CD14-positive monocyte (primary cell): ENCODE measurements at regions not wholly inside any gene's neighbourhood (a gene's known extent, or its start where the extent isn't known, plus 50 kb on each side); places are given as distances from the start of the nearest gene placed in this dataset.

ENCODE experiments used
- DNase-seq, 3 donors: peaks; one replicate each; pipeline ENCODE4 v3.0.0-alpha.2; 2011 to 2022
- H2AFZ ChIP-seq: 2 replicates; pipeline ENCODE4 v1.6.0; 2012; ENCODE audit warnings: mild to moderate bottlenecking, low read depth, low read length, inconsistent platforms; ENCODE audit not compliant: insufficient read depth, poor library complexity, severe bottlenecking
- H3K27ac ChIP-seq, 2 donors: 1 replicate in 1 of 2; 2 replicates in 1 of 2; pipeline ENCODE4 v1.5.1; 2012 to 2013; ENCODE audit warnings: low read length in 2 of 2, control low read depth in 1 of 2, inconsistent platforms in 1 of 2, low read depth in 1 of 2, mild to moderate bottlenecking in 1 of 2
- H3K27me3 ChIP-seq, 2 donors: one replicate each; pipeline versions ENCODE4 v1.6.0 to v1.6.1; 2011 to 2013; ENCODE audit warnings: low read length in 2 of 2; ENCODE audit not compliant: control insufficient read depth in 2 of 2, insufficient read depth in 2 of 2
- H3K36me3 ChIP-seq, 2 donors: replicated peaks in 1 of 2; 1 replicate in 1 of 2; 2 replicates in 1 of 2; pipeline versions ENCODE4 v1.5.1 to v1.6.1; 2012 to 2013; ENCODE audit warnings: low read length in 2 of 2, control low read depth in 1 of 2, inconsistent platforms in 1 of 2, mild to moderate bottlenecking in 1 of 2; ENCODE audit not compliant: insufficient read depth in 2 of 2, control insufficient read depth in 1 of 2
- H3K4me1 ChIP-seq, 2 donors: 1 replicate in 1 of 2; 2 replicates in 1 of 2; pipeline versions ENCODE4 v1.5.1 to v1.6.1; 2012 to 2013; ENCODE audit warnings: low read length in 2 of 2, control low read depth in 1 of 2, inconsistent platforms in 1 of 2, mild to moderate bottlenecking in 1 of 2, moderate library complexity in 1 of 2; ENCODE audit not compliant: insufficient read depth in 2 of 2, control insufficient read depth in 1 of 2
- H3K4me2 ChIP-seq: replicated peaks from 2 replicates; pipeline ENCODE3; 2012; ENCODE audit warnings: low read length, moderate library complexity, mild to moderate bottlenecking; ENCODE audit not compliant: poor library complexity, severe bottlenecking; ENCODE audit errors: extremely low read depth
- H3K4me3 ChIP-seq, 3 experiments: fragments of 200-600 bp in 1 of 3; sonication (generic) in 1 of 3; replicated peaks in 1 of 3; 1 replicate in 2 of 3; 2 replicates in 1 of 3; pipeline ENCODE4 v1.5.1; 2011 to 2013; ENCODE audit warnings: low read length in 3 of 3, mild to moderate bottlenecking in 3 of 3, control low read depth in 2 of 3, low read depth in 2 of 3, inconsistent platforms in 1 of 3, moderate library complexity in 1 of 3
- H3K79me2 ChIP-seq: 2 replicates; pipeline ENCODE4 v1.6.0; 2012; ENCODE audit warnings: mild to moderate bottlenecking, control low read depth, inconsistent platforms, low read length, moderate library complexity; ENCODE audit not compliant: insufficient read depth
- H3K9ac ChIP-seq: 2 replicates; pipeline ENCODE4 v1.6.0; 2017; ENCODE audit warnings: low read length, mild to moderate bottlenecking; ENCODE audit not compliant: insufficient read depth, poor library complexity, severe bottlenecking
- H3K9me3 ChIP-seq, 2 donors: replicated peaks in 1 of 2; 1 replicate in 1 of 2; 2 replicates in 1 of 2; pipeline versions ENCODE4 v1.5.1 to v1.6.1; 2012 to 2013; ENCODE audit warnings: low read length in 2 of 2, control low read depth in 1 of 2; ENCODE audit not compliant: control insufficient read depth in 1 of 2, insufficient read depth in 1 of 2
- H4K20me1 ChIP-seq: 2 replicates; pipeline ENCODE4 v1.6.0; 2012; ENCODE audit warnings: mild to moderate bottlenecking, low read length, control low read depth, moderate library complexity; ENCODE audit not compliant: insufficient read depth
- H3K27ac Mint-ChIP-seq, 7 donors: one replicate each; pipeline ENCODE4 v1.8.0; 2020; ENCODE audit warnings: mild to moderate bottlenecking in 7 of 7, mixed read lengths in 7 of 7, moderate library complexity in 6 of 7, inconsistent platforms in 2 of 7
- H3K27me3 Mint-ChIP-seq, 3 donors: one replicate each; pipeline ENCODE4 v1.8.0; 2021 to 2022; ENCODE audit warnings: low read depth in 3 of 3, mild to moderate bottlenecking in 3 of 3, mixed read lengths in 3 of 3, moderate library complexity in 3 of 3, inconsistent platforms in 1 of 3
- H3K36me3 Mint-ChIP-seq, 2 donors: one replicate each; pipeline ENCODE4 v1.8.0; 2020; ENCODE audit warnings: mixed read lengths in 2 of 2, inconsistent platforms in 1 of 2, mild to moderate bottlenecking in 1 of 2
- H3K4me1 Mint-ChIP-seq: one replicate; pipeline ENCODE4 v1.8.0; 2020; ENCODE audit warnings: mild to moderate bottlenecking, mixed read lengths
- H3K4me3 Mint-ChIP-seq, 2 donors: one replicate each; pipeline ENCODE4 v1.8.0; 2020; ENCODE audit warnings: mild to moderate bottlenecking in 2 of 2, mixed read lengths in 2 of 2, moderate library complexity in 1 of 2
- H3K9me3 Mint-ChIP-seq, 7 donors: one replicate each; pipeline ENCODE4 v1.8.0; 2020 to 2022; ENCODE audit warnings: mixed read lengths in 7 of 7, mild to moderate bottlenecking in 6 of 7, moderate library complexity in 6 of 7, inconsistent platforms in 2 of 7
- CTCF ChIP-seq: fragments of 200-600 bp; IDR thresholded peaks from one replicate; pipeline ENCODE4 v1.8.0; 2022; ENCODE audit warnings: antibody characterized with exemption, mild to moderate bottlenecking
- WGBS: methylation state at CpG from one replicate; pipeline ENCODE4 v1.1.5; 2013; ENCODE audit warnings: missing lambda C conversion rate; ENCODE audit not compliant: insufficient coverage; 5-methylcytosine and 5-hydroxymethylcytosine counted together
- intact Hi-C, 2 donors: fragments of 100-400 bp; cut with micrococcal nuclease; formaldehyde crosslinking; loops; one replicate each; pipeline versions ENCODE4 v1.15.0 to v1.15.1; 2023

- no peaks in the 10 kb centered on the region for H3K27me3 ChIP-seq
- no peak overlapping the region for H3K4me3 Mint-ChIP-seq
- no peaks in the 10 kb centered on the region for H3K4me1 Mint-ChIP-seq
- no peaks in the 10 kb centered on the region for H3K36me3 Mint-ChIP-seq
- no peak overlapping the region for H3K27ac Mint-ChIP-seq
- H3K79me2 ChIP-seq: no peaks in the 10 kb centered on the region
- DNase-seq: no peak
- no peaks in the 10 kb centered on the region for H3K4me1 ChIP-seq
- no peak for TF ChIP-seq CTCF
- no peak overlapping the region for H3K9ac ChIP-seq
- no peaks in the 10 kb centered on the region for H3K36me3 ChIP-seq
- peaks cover 0 to 2% (median 0%) of the 10 kb centered on the region in 7 donors for H3K9me3 Mint-ChIP-seq
- no peak overlapping the region for H2AFZ ChIP-seq
- H3K9me3 ChIP-seq: peaks cover 0 to 3% of the 10 kb centered on the region in 2 donors
- H3K27me3 Mint-ChIP-seq: peaks cover 0 to 2% (median 0%) of the 10 kb centered on the region in 3 donors
- WGBS: no CpG with 5 or more reads among the region's 1 CpG
- no peak overlapping the region for H3K4me2 ChIP-seq
- no peaks in the 10 kb centered on the region for H4K20me1 ChIP-seq
- intact Hi-C loops: no loop called here
- no peak overlapping the region for H3K27ac ChIP-seq
- no peak overlapping the region for H3K4me3 ChIP-seq
Measured at GRCh38 chr4:45951153-45951552, 172.7 kb downstream of the GABRG1 start.

- Histone ChIP-seq H3K9me3 (peaks cover 0 to 3% of the 10 kb centered on the region in 2 donors), H3K4me2 (no peak overlapping the region), H3K4me1 (no peaks in the 10 kb centered on the region), H3K27ac (no peak overlapping the region), H3K79me2 (no peaks in the 10 kb centered on the region), H4K20me1 (no peaks in the 10 kb centered on the region), H3K36me3 (no peaks in the 10 kb centered on the region), H3K4me3 (no peak overlapping the region), H2AFZ (no peak overlapping the region), H3K27me3 (no peaks in the 10 kb centered on the region), H3K9ac (no peak overlapping the region)
- no peak for DNase-seq
- H3K27me3 Mint-ChIP-seq: no peaks in the 10 kb centered on the region
- intact Hi-C loops: no loop called here
- WGBS: 100% methylated on average over 1 of the region's 1 CpG
- no peak overlapping the region for H3K4me3 Mint-ChIP-seq
- no peak overlapping the region for H3K27ac Mint-ChIP-seq
- peaks cover 0 to 3% (median 0%) of the 10 kb centered on the region in 7 donors for H3K9me3 Mint-ChIP-seq
- H3K4me1 Mint-ChIP-seq: no peaks in the 10 kb centered on the region
- H3K36me3 Mint-ChIP-seq: no peaks in the 10 kb centered on the region
- no peak for TF ChIP-seq CTCF
Measured at GRCh38 chr4:45946699-45947098, 177.2 kb downstream of the GABRG1 start.
